T-helper 17 cell (primary cell): ENCODE measurements at regions not wholly inside any gene's neighbourhood (a gene's known extent, or its start where the extent isn't known, plus 50 kb on each side); places are given as distances from the start of the nearest gene placed in this dataset.

ENCODE experiments used
- ATAC-seq: fragments of 150-1000 bp; cut with Tn5 transposase; 2 replicates; pipeline ENCODE4 v1.10.0; 2021; ENCODE audit warnings: mild to moderate bottlenecking, moderate library complexity
- DNase-seq, 3 donors: peaks; one replicate each; pipeline versions ENCODE4 v3.0.0 to v3.0.0-alpha.2; 2020 to 2021
- H3K9me3 ChIP-seq: one replicate; pipeline ENCODE4 v1.7.0; 2013; ENCODE audit warnings: low read length, mild to moderate bottlenecking; ENCODE audit not compliant: control insufficient read depth, poor library complexity, severe bottlenecking
- H3K27ac Mint-ChIP-seq: one replicate; pipeline ENCODE4 v1.8.0; 2022; ENCODE audit warnings: mild to moderate bottlenecking, moderate library complexity, mixed read lengths
- H3K27me3 Mint-ChIP-seq: one replicate; pipeline ENCODE4 v1.8.0; 2022; ENCODE audit warnings: mixed read lengths
- H3K36me3 Mint-ChIP-seq: one replicate; pipeline ENCODE4 v1.8.0; 2022; ENCODE audit warnings: low read depth, mixed read lengths
- H3K4me1 Mint-ChIP-seq: one replicate; pipeline ENCODE4 v1.8.0; 2022; ENCODE audit warnings: mild to moderate bottlenecking, mixed read lengths
- H3K4me3 Mint-ChIP-seq: one replicate; pipeline ENCODE4 v1.8.0; 2022; ENCODE audit warnings: mild to moderate bottlenecking, moderate library complexity, mixed read lengths

DNA sequence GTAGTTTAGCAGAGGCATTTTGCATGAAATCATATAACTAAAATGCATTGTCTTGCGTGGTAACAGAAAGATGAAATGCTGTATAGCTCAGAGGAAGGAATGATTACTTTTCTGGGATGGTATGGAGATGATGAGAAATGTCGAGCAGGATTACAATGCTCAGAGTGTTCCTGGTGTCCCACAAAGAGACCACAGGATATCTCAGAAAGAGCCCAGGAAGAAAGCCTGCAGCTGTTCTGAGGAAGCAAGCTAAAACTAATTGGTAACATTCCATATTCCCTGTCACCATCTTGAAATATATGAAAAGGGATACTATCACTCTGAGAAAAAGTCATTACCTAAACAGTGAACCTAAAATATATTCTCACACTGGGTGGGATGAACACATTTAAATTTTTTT lies 233.1 kb downstream of the POU4F1 start:
- Mint-ChIP-seq H3K4me3 (no peak overlapping the region), H3K27me3 (no peaks in the 10 kb centered on the region), H3K4me1 (no peaks in the 10 kb centered on the region), H3K27ac (no peak overlapping the region), H3K36me3 (no peaks in the 10 kb centered on the region)
- no peaks in the 10 kb centered on the region for H3K9me3 ChIP-seq
- DNase-seq (no peak), ATAC-seq (no peak)

DNA sequence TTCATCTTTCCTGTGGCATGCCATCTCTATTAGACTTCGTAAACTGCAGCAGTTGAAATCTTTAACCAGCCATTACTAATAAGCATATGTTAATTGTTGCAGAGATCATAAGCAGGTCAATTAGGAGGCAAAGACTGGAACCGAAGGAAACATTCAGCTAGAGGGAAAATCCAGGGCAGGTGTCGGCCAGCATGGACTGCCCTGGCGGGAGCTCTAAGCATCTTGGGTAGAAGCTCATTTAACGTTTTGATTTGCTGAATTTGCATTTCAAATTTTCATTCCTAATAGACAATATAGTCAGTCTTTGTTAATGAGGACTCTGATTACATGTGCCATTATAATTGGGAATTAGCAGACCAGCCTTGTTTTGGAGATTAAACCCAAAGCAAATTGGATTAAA lies 238.6 kb downstream of the POU4F1 start:
- H3K9me3 ChIP-seq, result no peaks in the 10 kb centered on the region
- DNase-seq, result no peak
- no peak for ATAC-seq
- no peak overlapping the region for H3K27ac Mint-ChIP-seq
- H3K27me3 Mint-ChIP-seq, result no peaks in the 10 kb centered on the region
- no peaks in the 10 kb centered on the region for H3K36me3 Mint-ChIP-seq
- H3K4me3 Mint-ChIP-seq, result no peak overlapping the region
- no peaks in the 10 kb centered on the region for H3K4me1 Mint-ChIP-seq

DNA sequence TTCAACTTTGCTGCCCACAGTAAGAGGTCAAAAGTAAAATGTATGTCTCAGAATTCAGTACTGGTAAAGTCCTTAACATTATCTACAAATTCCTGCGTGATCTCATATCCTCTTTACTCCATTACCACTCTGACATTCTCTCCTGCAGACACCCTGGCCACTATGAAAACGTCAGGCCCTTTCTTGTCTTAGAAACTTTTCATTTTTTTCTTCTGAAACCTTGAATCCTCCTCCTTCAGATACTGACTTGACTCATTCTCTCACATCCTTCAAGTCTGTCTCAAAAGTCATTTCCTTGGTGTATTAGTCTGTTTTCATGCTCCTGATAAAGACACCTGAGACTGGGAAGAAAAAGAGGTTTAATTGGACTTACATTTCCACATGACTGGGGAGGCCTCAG lies 262.3 kb downstream of the POU4F1 start:
- H3K36me3 Mint-ChIP-seq, result no peaks in the 10 kb centered on the region
- no peak overlapping the region for H3K27ac Mint-ChIP-seq
- H3K9me3 ChIP-seq, result no peaks in the 10 kb centered on the region
- H3K27me3 Mint-ChIP-seq, result no peaks in the 10 kb centered on the region
- DNase-seq (no peak), ATAC-seq (no peak)
- no peak overlapping the region for H3K4me3 Mint-ChIP-seq
- no peaks in the 10 kb centered on the region for H3K4me1 Mint-ChIP-seq

DNA sequence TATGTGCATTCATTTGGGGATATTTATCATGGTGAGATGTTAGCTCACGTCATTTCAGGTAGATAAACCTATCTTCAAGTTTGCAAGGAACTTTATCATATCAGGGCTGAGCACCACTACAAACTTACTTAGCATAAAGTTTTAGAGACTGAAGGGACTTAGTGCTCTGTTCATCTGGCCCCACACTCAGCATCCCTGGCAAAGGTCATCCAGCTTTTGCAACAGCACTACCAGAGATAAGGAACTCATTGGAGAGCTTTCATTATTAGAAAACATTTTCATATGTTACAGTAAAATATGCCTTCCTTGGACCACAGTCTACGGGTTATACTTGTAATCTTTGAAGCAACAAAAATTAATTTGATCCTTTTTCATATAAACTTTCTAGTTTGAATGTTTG lies 263.4 kb downstream of the POU4F1 start:
- ATAC-seq (no peak), DNase-seq (no peak)
- Mint-ChIP-seq H3K4me1 (no peaks in the 10 kb centered on the region), H3K36me3 (no peaks in the 10 kb centered on the region), H3K4me3 (no peak overlapping the region), H3K27ac (no peak overlapping the region), H3K27me3 (no peaks in the 10 kb centered on the region)
- H3K9me3 ChIP-seq, result no peaks in the 10 kb centered on the region

DNA sequence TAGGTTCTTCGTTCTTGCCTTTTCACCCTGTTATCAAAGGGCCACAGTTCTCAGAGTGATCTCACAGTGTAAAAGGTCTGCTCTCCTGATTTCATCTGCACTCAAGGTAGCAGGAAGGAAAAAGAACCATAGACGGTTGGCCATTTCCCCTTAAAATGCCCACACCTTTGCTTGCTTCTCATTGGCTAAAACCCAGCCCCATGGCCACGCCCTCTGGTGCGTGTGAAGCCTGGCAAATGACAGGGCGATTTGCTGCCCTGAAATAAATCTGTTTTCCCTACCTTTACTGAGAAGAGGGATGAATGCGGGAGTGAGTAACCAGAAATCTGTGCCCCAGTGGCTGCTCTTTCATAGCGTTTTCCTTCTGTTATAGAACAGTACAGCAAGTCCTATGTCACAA lies 269.3 kb downstream of the POU4F1 start:
- H3K9me3 ChIP-seq, result no peaks in the 10 kb centered on the region
- H3K36me3 Mint-ChIP-seq, result no peaks in the 10 kb centered on the region
- no peaks in the 10 kb centered on the region for H3K4me1 Mint-ChIP-seq
- H3K27ac Mint-ChIP-seq, result no peak overlapping the region
- no peaks in the 10 kb centered on the region for H3K27me3 Mint-ChIP-seq
- ATAC-seq, result no peak
- H3K4me3 Mint-ChIP-seq, result no peak overlapping the region
- DNase-seq, result no peak

DNA sequence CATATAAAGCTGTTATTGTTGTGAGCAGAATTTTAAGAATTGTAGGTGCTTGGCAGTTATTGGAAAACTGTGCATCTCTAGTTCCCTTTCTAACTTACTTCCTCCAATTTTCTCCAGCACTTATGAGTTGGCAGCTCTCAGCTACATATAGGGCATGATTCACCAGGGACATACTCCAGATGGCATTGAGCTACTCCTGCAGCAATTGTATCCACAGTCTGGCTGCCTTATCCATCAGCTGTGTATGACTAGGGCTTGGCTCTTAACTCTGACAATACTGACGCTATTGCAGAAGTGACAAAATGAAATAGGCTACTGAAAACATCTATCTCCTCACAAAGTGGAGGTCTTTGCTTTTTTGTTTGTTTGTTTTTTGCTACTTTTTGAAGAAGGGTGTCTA lies 276.7 kb downstream of the POU4F1 start:
- no peak for DNase-seq
- H3K4me3 Mint-ChIP-seq, result no peak overlapping the region
- H3K9me3 ChIP-seq, result no peaks in the 10 kb centered on the region
- no peaks in the 10 kb centered on the region for H3K36me3 Mint-ChIP-seq
- H3K27me3 Mint-ChIP-seq, result peaks cover 10% of the 10 kb centered on the region
- ATAC-seq, result no peak
- H3K27ac Mint-ChIP-seq, result no peak overlapping the region
- no peaks in the 10 kb centered on the region for H3K4me1 Mint-ChIP-seq

DNA sequence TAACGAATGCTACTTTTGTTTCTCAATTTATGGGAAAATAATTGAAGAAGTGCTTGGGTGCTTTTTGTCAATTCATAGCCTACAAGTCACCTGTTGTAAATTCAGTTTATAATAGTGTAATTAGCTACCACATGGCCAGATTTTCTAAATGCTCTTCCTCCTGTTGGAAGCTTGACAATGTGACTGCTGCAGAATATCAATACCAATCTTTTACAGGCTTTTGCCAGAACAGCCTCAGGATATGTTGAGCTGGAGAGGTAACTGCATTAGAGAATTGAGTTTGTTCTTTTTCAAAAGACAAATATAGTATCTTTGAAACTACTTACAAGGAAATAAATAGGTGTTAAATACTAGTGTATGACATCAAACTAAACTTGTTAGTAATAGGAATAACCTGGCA lies 277.8 kb downstream of the POU4F1 start:
- Mint-ChIP-seq H3K36me3 (no peaks in the 10 kb centered on the region), H3K27me3 (peaks cover 12% of the 10 kb centered on the region), H3K4me3 (no peak overlapping the region), H3K4me1 (no peaks in the 10 kb centered on the region), H3K27ac (no peak overlapping the region)
- no peaks in the 10 kb centered on the region for H3K9me3 ChIP-seq
- ATAC-seq, result no peak
- no peak for DNase-seq

DNA sequence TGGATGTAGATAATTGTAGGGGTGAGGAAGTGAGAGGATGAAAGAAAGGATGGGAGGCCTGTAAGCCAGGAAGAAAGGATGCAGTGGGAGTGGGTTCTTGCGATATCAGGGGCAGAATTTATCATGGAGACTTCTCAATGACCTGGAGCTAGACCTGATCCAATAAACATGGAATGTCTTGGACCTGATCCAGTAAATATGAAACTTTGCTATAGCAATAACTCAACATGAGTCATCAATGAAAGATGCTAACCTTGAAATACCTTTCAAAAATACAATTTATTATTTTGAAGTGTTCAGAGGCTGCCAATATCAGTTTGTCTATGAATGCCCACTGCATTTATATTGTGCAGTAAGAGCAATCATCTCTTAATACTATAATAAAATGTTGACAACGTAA lies 279.5 kb downstream of the POU4F1 start:
- Mint-ChIP-seq H3K27me3 (peaks cover 12% of the 10 kb centered on the region), H3K27ac (no peak overlapping the region), H3K4me1 (no peaks in the 10 kb centered on the region), H3K4me3 (no peak overlapping the region), H3K36me3 (no peaks in the 10 kb centered on the region)
- no peaks in the 10 kb centered on the region for H3K9me3 ChIP-seq
- DNase-seq (no peak), ATAC-seq (no peak)

DNA sequence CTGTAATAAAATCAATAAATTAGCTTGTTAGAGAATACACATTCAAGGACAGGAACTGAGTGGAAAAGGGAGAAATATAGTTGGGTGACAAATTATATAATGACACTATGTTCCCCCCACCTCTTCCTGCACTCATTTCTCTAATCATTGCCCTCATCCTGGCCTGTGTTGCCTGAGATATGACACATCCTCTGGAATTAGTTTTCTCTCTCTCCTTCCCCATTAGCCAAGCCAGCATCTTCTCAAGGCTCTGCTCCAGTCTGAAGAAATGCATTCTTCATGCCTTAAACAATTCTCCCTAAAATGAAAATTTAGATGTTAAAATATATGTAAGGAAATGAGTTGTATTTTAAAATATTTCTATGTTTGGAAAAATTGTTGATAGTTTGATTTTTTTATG lies 280.3 kb downstream of the POU4F1 start:
- Mint-ChIP-seq H3K27me3 (peaks cover 12% of the 10 kb centered on the region), H3K4me1 (no peaks in the 10 kb centered on the region), H3K27ac (no peak overlapping the region), H3K36me3 (no peaks in the 10 kb centered on the region), H3K4me3 (no peak overlapping the region)
- DNase-seq, result no peak
- no peaks in the 10 kb centered on the region for H3K9me3 ChIP-seq
- ATAC-seq, result no peak

DNA sequence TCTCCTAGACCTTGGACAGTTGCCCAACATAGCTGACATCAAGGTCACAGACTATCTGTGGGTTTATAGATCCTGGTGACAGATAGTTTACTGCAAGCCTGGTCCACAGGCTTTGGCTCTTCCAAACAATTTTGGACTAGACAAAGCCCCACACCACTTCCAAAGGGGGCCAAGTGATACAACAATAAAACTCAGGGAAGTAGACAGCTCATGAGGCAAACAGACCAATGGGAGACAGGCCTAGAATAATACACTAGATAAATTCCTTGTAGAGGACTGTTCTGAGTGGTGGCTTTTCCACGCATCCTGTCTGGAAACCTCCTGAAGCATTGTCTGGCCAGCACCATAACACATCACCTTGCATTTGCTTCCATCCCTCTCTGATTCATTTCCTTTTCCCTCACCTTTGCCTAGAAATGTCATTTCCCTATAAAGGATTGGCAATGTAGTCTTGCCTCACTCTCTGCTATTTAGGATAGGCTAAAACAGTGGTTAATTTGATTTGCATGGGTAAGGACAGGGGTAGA lies 284.2 kb downstream of the POU4F1 start:
- Mint-ChIP-seq H3K36me3 (no peaks in the 10 kb centered on the region), H3K27me3 (peaks cover 7% of the 10 kb centered on the region), H3K4me1 (no peaks in the 10 kb centered on the region), H3K4me3 (no peak overlapping the region), H3K27ac (no peak overlapping the region)
- no peaks in the 10 kb centered on the region for H3K9me3 ChIP-seq
- DNase-seq (no peak), ATAC-seq (no peak)

DNA sequence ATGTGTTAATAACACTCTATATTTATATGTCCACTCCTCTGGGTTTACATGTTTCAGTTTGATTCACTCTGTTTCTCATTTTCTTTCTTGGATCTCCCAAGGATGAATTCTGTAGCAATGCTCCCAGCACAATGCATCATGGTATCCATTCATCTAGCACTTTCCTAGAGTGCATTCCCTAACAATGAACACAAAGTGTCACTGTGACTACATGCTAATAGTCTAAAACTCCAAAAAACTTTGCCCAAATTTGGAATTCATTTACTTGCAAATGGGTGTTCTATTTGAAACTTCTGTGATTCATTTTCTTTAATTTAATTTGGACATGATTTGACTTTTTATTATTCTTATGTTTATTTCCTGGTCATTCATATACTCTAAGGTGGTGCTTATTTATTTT lies 286.3 kb downstream of the POU4F1 start:
- peaks cover 6% of the 10 kb centered on the region for H3K27me3 Mint-ChIP-seq
- H3K36me3 Mint-ChIP-seq, result no peaks in the 10 kb centered on the region

DNA sequence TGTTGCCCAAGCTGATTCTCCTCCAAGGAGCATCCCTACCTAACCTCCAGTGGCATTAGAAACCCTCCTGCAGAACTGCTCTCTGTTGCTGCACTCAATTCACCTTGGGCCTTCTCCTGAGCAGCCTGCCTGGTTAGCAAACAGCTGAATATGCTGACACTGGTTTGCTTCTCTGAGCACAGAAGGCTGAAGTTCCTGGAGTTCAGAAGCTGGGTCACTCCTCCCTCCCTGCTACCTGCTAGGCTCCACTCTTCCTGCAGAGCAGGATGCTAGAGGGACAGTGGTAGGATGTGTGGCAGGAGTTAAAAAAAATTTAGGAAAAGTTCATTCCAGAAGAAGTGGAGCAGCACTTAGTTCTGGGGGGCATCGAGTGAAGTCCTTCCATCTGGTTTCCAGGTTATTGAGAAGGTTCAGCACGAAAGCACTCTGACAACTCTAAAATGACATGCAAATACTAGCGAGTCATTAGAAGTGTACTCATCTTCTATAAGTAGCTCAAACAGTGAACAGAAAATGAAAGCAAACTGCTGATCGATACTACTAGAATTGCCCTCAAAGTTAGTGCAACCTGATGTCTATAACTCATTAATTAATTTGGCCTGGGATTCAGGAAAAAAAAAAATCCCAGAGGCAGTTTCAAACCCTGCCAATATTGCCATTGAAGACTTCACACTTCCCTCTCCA lies 293.7 kb downstream of the POU4F1 start:
- Mint-ChIP-seq H3K36me3 (no peaks in the 10 kb centered on the region), H3K27me3 (peaks cover 4% of the 10 kb centered on the region), H3K4me1 (no peaks in the 10 kb centered on the region), H3K4me3 (no peak overlapping the region), H3K27ac (no peak overlapping the region)
- no peaks in the 10 kb centered on the region for H3K9me3 ChIP-seq
- ATAC-seq (no peak), DNase-seq (no peak)

More for the DNA sequence above, 286.3 kb downstream of the POU4F1 start:
- ATAC-seq (no peak), DNase-seq (no peak)
- no peaks in the 10 kb centered on the region for H3K4me1 Mint-ChIP-seq
- no peak overlapping the region for H3K4me3 Mint-ChIP-seq
- H3K9me3 ChIP-seq, result no peaks in the 10 kb centered on the region
- H3K27ac Mint-ChIP-seq, result no peak overlapping the region

DNA sequence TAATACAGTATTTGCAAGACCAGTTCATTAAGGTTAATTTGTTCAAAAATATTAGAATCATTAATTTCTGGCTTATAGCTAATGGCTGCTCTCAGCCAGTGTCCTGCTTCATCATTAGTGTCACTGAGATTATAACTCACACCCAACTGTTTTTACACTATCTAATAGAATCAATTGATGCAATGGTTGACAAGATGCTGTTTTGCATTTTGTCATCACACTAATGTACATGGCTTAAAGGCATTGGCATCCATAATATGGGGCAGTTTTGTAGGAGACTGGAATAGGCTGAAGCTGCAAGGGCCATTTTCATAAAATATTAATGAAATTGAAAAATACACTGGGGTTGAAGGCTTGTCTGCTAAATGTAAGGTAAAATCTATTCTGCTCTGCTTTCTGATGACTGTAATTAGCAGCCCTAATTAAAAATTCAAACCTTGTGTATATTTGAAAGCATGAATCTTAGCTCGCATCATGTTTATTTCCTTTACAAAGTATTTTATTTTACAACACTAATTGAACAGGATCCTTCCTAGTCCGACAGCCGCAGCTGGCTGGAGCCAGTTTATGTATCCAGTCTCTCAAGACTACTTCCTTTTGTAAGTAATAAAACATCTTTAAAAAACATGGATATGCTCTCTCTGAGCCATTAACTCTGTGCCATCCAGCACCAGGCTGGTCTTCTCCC lies 296.7 kb downstream of the POU4F1 start:
- Mint-ChIP-seq H3K27ac (no peak overlapping the region), H3K4me1 (no peaks in the 10 kb centered on the region), H3K27me3 (peaks cover 4% of the 10 kb centered on the region), H3K36me3 (no peaks in the 10 kb centered on the region), H3K4me3 (no peak overlapping the region)
- H3K9me3 ChIP-seq, result no peaks in the 10 kb centered on the region
- no peak for DNase-seq
- ATAC-seq, result no peak

DNA sequence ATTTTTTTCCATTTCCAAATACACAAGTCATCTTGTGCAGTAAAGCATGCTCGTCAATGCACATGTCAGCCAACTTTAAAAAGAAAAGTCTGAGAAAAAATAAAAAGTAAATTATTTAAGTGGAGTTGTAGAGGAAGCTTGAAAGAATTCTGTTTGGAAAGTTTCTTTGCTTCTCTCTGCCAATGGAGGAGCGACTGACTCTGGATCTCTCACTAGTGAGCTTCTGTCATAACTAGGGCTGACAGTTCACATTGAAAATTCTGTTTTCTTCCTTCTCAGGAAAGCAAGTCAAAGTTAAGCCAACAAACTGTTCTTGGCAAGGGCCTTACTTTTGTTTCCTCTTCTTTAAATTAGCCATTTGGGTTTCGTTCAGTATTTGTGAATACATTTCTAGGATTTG lies 298.2 kb downstream of the POU4F1 start:
- no peaks in the 10 kb centered on the region for H3K27me3 Mint-ChIP-seq
- no peaks in the 10 kb centered on the region for H3K4me1 Mint-ChIP-seq
- H3K4me3 Mint-ChIP-seq, result no peak overlapping the region
- no peak for DNase-seq
- no peak for ATAC-seq
- no peaks in the 10 kb centered on the region for H3K9me3 ChIP-seq
- H3K27ac Mint-ChIP-seq, result no peak overlapping the region
- H3K36me3 Mint-ChIP-seq, result no peaks in the 10 kb centered on the region
